SU-DHL-6 (cell line): ENCODE measurements at regions not wholly inside any gene's neighbourhood (a gene's known extent, or its start where the extent isn't known, plus 50 kb on each side); places are given as distances from the start of the nearest gene placed in this dataset.

Experiments used
- H2AFZ ChIP-seq: fragments of 200-600 bp; sonication (generic); 2 replicates; pipeline ENCODE4 v1.6.1; 2014; ENCODE audit warnings: low read depth, mild to moderate bottlenecking, moderate library complexity, mixed read lengths, antibody characterized with exemption, low read length; ENCODE audit not compliant: severe bottlenecking
- H3F3A ChIP-seq: fragments of 200-600 bp; shearing (Covaris generic); 2 replicates; pipeline ENCODE4 v1.6.0; 2016; ENCODE audit warnings: antibody characterized with exemption, mild to moderate bottlenecking; ENCODE audit not compliant: insufficient read depth
- H3K27ac ChIP-seq: fragments of 200-600 bp; sonication (generic); 2 replicates; pipeline ENCODE4 v1.5.1; 2016; ENCODE audit warnings: low read depth, mild to moderate bottlenecking, low read length, moderate library complexity, mixed read lengths
- H3K27me3 ChIP-seq: fragments of 200-600 bp; sonication (generic), shearing (Covaris generic); 2 replicates; pipeline ENCODE4 v1.6.0; 2014; ENCODE audit warnings: mild to moderate bottlenecking, low read length
- H3K36me3 ChIP-seq: fragments of 200-600 bp; sonication (generic); 2 replicates; pipeline ENCODE4 v1.6.1; 2014; ENCODE audit warnings: mild to moderate bottlenecking, low read length, mixed read lengths
- H3K4me2 ChIP-seq: fragments of 300-600, 200-600 bp; shearing (Covaris generic), sonication (generic); 2 replicates; pipeline ENCODE4 v1.6.0; 2014; ENCODE audit warnings: low read length, low read depth, mild to moderate bottlenecking; ENCODE audit not compliant: poor library complexity, severe bottlenecking
- H3K4me3 ChIP-seq: fragments of 200-600 bp; sonication (generic); 2 replicates; pipeline ENCODE4 v1.5.1; 2014; ENCODE audit warnings: antibody characterized with exemption, low read length, mild to moderate bottlenecking, mixed read lengths; ENCODE audit not compliant: insufficient read depth, poor library complexity, severe bottlenecking
- H3K79me2 ChIP-seq: fragments of 200-600 bp; sonication (generic); 2 replicates; pipeline ENCODE4 v1.6.1; 2014; ENCODE audit warnings: mild to moderate bottlenecking, low read length, moderate library complexity; ENCODE audit not compliant: insufficient read depth
- H3K9ac ChIP-seq: fragments of 200-600 bp; sonication (generic); 2 replicates; pipeline ENCODE4 v1.7.0; 2014; ENCODE audit warnings: mild to moderate bottlenecking, low read length
- H3K9me2 ChIP-seq: fragments of 200-600 bp; sonication (generic); replicated peaks from 2 replicates; pipeline ENCODE4 v1.6.1; 2014; ENCODE audit warnings: low read length; ENCODE audit not compliant: insufficient read depth
- H3K9me3 ChIP-seq: fragments of 200-600 bp; sonication (generic); 2 replicates; pipeline ENCODE4 v1.6.1; 2014; ENCODE audit warnings: low read length, mixed read lengths; ENCODE audit not compliant: insufficient read depth
- H4K20me1 ChIP-seq: fragments of 200-600 bp; sonication (generic); 2 replicates; pipeline ENCODE4 v1.6.1; 2014; ENCODE audit warnings: low read depth, mild to moderate bottlenecking, antibody characterized with exemption, low read length, moderate library complexity, mixed read lengths
- EZH2phosphoT487 ChIP-seq: fragments of 200-600 bp; sonication (generic), shearing (Covaris generic); conservative IDR thresholded peaks from 2 replicates; pipeline ENCODE4 v1.6.1; 2018; ENCODE audit warnings: mild to moderate bottlenecking, antibody characterized with exemption, low read length, moderate library complexity, mixed read lengths
- TF ChIP-seq, protein P1 (sequence below): fragments of 200-600 bp; sonication (generic); IDR thresholded peaks from one replicate; pipeline ENCODE4 v1.5.1; 2017; ENCODE audit warnings: antibody characterized with exemption, mild to moderate bottlenecking, low read length, moderate library complexity; ENCODE audit not compliant: insufficient read depth, poor library complexity, severe bottlenecking

DNA sequence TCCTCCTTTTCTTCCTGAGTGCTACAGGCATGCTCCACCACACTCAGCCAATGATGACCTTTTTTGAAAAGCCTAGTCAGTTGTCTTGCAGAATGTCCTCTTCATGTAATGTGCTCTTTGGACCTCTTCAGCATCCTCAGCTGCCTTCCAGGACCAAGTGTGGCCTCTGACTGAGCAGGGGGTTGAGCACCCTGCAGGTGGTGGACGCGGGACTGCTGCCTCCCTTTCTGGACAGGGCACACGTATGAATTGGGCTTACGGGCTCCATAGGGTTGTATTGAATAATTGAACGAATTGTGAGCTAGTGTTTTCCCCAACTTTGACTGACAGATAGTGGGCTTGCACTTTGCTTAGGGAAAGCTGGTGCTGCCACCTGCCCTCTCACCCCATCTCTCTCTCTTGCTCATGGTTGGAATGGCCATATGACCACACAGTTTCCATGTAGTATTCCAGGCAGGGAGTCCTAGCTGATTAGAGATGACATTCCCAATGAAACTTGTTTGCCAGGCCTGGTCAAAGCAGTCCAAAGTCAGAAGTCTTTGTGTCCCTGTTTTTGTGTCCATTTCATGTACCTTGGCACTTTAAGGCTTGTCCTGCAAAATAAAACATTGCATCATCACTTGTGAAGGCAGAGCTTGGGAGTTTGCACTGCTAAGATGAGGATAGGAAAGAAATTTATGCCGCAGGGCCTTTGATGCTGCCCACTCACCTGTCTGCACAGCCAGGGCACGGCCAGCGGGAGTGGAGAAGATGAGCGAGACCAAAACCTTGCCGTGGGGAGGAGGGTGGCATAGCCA is 76.3 kb upstream of the NPAS1 start:
- no peaks in the 10 kb centered on the region for H3K9me2 ChIP-seq
- H3F3A ChIP-seq, result no peaks in the 10 kb centered on the region
- H4K20me1 ChIP-seq, result no peaks in the 10 kb centered on the region
- no peak overlapping the region for H3K4me2 ChIP-seq
- no peak overlapping the region for H3K4me3 ChIP-seq
- no peaks in the 10 kb centered on the region for H3K36me3 ChIP-seq
- H3K9me3 ChIP-seq, result no peaks in the 10 kb centered on the region
- H2AFZ ChIP-seq, result no peak overlapping the region
- H3K79me2 ChIP-seq, result peaks cover 5% of the 10 kb centered on the region; the same call in 1 of the 2 replicates
- no peaks in the 10 kb centered on the region for H3K27me3 ChIP-seq
- H3K9ac ChIP-seq, result no peak overlapping the region
- H3K27ac ChIP-seq, result no peak overlapping the region
- TF ChIP-seq, protein P1, sequence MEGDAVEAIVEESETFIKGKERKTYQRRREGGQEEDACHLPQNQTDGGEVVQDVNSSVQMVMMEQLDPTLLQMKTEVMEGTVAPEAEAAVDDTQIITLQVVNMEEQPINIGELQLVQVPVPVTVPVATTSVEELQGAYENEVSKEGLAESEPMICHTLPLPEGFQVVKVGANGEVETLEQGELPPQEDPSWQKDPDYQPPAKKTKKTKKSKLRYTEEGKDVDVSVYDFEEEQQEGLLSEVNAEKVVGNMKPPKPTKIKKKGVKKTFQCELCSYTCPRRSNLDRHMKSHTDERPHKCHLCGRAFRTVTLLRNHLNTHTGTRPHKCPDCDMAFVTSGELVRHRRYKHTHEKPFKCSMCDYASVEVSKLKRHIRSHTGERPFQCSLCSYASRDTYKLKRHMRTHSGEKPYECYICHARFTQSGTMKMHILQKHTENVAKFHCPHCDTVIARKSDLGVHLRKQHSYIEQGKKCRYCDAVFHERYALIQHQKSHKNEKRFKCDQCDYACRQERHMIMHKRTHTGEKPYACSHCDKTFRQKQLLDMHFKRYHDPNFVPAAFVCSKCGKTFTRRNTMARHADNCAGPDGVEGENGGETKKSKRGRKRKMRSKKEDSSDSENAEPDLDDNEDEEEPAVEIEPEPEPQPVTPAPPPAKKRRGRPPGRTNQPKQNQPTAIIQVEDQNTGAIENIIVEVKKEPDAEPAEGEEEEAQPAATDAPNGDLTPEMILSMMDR, result no peak
- TF ChIP-seq EZH2phosphoT487, result no peak

DNA sequence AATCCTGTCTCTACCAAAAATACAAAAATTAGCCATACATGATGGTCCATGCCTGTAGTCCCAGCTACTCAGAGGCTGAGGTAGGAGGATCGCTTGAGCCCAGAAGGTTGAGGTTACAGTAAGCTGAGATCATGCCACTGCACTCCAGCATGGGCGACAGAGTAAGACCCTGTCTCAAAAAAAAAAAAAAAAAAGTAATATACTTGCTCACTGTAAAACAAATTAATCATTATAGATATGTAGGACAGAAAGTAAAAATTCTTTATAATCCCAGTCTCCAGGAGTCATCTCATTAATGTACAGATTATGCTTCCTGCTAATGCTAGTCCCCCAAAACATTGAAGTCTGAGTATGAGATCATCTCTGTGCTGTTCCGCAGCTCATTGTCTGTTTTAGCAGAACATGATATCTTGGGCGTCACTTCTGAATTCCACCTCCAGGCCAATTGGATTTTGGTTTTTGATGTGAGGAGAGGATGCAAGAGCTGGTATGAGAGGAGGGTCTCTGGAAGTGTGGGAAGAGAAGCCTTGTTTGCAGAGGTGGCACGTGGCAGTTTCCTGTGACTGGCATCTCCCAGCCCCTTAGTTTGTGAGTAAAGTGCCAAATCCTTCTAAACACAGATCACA is 75.4 kb upstream of the NPAS1 start:
- Histone ChIP-seq H4K20me1 (no peaks in the 10 kb centered on the region), H2AFZ (no peak overlapping the region), H3F3A (no peaks in the 10 kb centered on the region), H3K4me2 (no peak overlapping the region), H3K9me2 (no peaks in the 10 kb centered on the region), H3K27me3 (no peaks in the 10 kb centered on the region), H3K79me2 (peaks cover 8% of the 10 kb centered on the region; the same call in 1 of the 2 replicates), H3K9ac (no peak overlapping the region), H3K27ac (no peak overlapping the region), H3K9me3 (no peaks in the 10 kb centered on the region), H3K4me3 (no peak overlapping the region), H3K36me3 (no peaks in the 10 kb centered on the region)
- TF ChIP-seq EZH2phosphoT487, result no peak
- TF ChIP-seq, protein P1, result no peak

DNA sequence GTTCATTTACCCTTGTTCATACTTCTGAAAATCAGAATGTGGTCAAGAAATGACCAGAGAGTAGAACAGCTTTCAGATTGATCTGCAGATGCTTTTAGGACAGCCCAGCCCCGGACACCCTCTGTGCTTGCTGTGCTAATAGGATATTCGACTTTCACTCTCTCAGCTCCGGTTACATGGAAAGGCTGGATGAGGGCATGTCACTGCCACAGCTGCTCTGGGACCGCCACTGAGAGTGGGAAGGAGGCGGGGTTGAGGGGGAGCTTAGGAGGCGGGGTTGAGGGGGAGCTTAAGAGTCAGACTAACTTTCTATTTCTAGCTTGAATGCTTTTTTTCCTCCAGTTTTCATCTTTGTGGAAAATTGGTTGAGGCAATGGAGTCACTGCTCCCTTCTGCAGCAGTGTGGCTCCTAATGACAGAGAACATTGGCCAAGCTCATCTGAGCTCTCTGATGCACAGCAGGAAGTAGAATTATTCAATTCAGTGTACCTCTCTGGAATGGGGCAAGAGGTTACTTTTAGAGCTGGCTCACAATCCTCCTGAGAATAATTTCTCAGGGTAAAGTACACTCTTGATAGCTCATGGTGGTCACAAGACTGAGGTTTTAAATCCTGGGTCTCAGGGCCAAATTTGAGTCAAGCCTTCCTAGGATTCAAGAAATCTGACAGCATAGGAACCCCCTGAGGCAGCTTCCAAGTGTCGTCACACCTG is 74.6 kb upstream of the NPAS1 start:
- Histone ChIP-seq H3K79me2 (peaks cover 11% of the 10 kb centered on the region; the same call in 1 of the 2 replicates), H4K20me1 (0 out of 2 replicates have a peak, but pooled peaks cover 1% of the 10 kb centered on the region), H3K9me3 (no peaks in the 10 kb centered on the region), H3K27me3 (no peaks in the 10 kb centered on the region), H3K4me3 (no peak overlapping the region), H3K9me2 (no peaks in the 10 kb centered on the region), H3K9ac (no peak overlapping the region), H2AFZ (no peak overlapping the region), H3F3A (no peaks in the 10 kb centered on the region), H3K4me2 (no peak overlapping the region), H3K27ac (no peak overlapping the region), H3K36me3 (no peaks in the 10 kb centered on the region)
- TF ChIP-seq, protein P1, result no peak
- TF ChIP-seq EZH2phosphoT487, result no peak
